Breast epithelium (tissue), 3 donors: ENCODE measurements at regions not wholly inside any gene's neighbourhood (a gene's known extent, or its start where the extent isn't known, plus 50 kb on each side); places are given as distances from the start of the nearest gene placed in this dataset.

ENCODE experiments used
- CTCF ChIP-seq, 3 donors: fragments of 450-650 bp; IDR thresholded peaks; one replicate each; pipeline ENCODE4 v1.5.1; 2016 to 2017; ENCODE audit warnings: antibody characterized with exemption in 3 of 3, mild to moderate bottlenecking in 3 of 3, moderate library complexity in 3 of 3
- POLR2A ChIP-seq: fragments of 450-650 bp; IDR thresholded peaks from one replicate; pipeline ENCODE4 v1.6.1; 2016; ENCODE audit warnings: antibody characterized with exemption, mild to moderate bottlenecking, moderate library complexity

GRCh38 chr3:164200053-164200823, 878.1 kb downstream of the SI start:
- TF ChIP-seq POLR2A (no peak), CTCF (IDR thresholded peaks at IDR 0.05) (no peak)
